GM12891 (cell line): ENCODE measurements at regions not wholly inside any gene's neighbourhood (a gene's known extent, or its start where the extent isn't known, plus 50 kb on each side); places are given as distances from the start of the nearest gene placed in this dataset.

Source experiments
- POLR2AphosphoS5 ChIP-seq: IDR thresholded peaks from 2 replicates; pipeline ENCODE4 v1.6.1; 2011; ENCODE audit warnings: low read depth, low read length, control low read depth
- TAF1 ChIP-seq: IDR thresholded peaks from 2 replicates; pipeline ENCODE4 v1.6.1; 2011; ENCODE audit warnings: low read depth, low read length, control low read depth

GRCh38 chr3:117170094-117170493, 460.5 kb downstream of the TUSC7 start:
- no peak for TF ChIP-seq TAF1
- no peak for TF ChIP-seq POLR2AphosphoS5
